ENCODE measurements at regions not wholly inside any gene's neighbourhood (a gene's known extent, or its start where the extent isn't known, plus 50 kb on each side); places are given as distances from the start of the nearest gene placed in this dataset.
A peak's percentile ranks its signal among the peaks of the same experiment; 100 is the strongest.
"Not testable (repeated sequence)": the region's sequence is repeated elsewhere in the genome, so short reads cannot be mapped to it uniquely, and the experiment has no call there.

DNA sequence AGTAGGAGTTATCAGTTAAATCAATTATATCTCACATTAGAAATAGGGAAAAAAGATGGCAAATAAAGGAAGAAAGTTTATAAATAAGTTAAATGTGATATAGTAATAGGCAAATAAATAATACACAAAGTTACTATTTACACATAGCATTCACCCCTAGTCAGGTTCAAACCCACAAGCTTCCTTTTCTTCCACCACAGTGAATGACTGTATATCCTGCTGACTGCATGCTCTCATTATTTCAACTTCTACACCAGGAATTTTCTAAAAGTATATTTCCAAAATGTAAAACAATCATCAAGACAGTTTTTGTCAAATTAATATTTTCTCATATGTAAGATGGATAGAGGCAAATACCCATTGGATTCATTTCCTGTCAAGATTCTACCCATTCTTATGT lies 548.6 kb upstream of the SLITRK5 start:
- DNase-seq: peak; percentile 42

- peak; percentile 100 for DNase-seq
Observed at GRCh38 chr13:87123987-87124784, 547.0 kb upstream of the SLITRK5 start.

DNA sequence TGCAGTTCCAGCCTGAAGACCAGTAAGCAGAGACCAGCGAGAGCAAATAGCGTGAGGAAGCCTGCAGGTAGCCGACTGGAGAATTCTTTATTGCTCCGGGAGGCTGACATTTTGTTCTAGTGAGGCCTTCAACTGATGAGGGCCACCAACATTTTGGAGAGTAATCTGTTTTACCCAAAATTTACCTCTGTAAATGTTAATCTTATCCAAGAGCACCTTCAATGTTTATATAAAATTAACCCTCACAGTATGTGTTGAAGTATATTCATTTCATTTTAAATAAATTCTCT lies 546.4 kb upstream of the SLITRK5 start:
- DNase-seq: no peak

GRCh38 chr13:87128036-87128435 lies 543.1 kb upstream of the SLITRK5 start:
- peak; percentile 33 for DNase-seq

GRCh38 chr13:87128491-87128890 lies 542.7 kb upstream of the SLITRK5 start:
- no peak for DNase-seq

GRCh38 chr13:87129602-87130300 lies 541.4 kb upstream of the SLITRK5 start:
- DNase-seq: peak; percentile 48

GRCh38 chr13:87130423-87130822 lies 540.7 kb upstream of the SLITRK5 start:
- no peak for DNase-seq

- no peak for DNase-seq
Observed at GRCh38 chr13:87131611-87132010, 539.6 kb upstream of the SLITRK5 start.

DNA sequence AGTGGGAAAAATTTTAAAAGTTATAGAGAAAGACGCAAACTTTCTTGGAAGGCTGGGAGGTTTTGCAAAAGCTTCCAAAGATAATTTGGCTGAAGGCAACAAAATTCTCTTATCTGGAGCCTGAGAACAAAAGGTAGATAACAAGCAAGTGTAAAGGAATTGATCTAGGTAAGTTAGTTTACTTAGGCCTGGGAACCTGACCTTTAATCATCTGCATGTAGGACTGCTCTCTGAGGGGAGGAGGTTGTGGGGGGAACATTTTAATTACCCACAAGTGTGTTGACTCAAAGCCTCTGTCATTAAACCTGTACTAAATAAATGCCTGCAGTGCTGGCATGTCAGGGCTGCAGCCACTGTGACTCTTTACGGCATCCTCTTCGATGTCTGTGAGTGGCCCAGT lies 532.3 kb upstream of the SLITRK5 start:
- DNase-seq: no peak

DNA sequence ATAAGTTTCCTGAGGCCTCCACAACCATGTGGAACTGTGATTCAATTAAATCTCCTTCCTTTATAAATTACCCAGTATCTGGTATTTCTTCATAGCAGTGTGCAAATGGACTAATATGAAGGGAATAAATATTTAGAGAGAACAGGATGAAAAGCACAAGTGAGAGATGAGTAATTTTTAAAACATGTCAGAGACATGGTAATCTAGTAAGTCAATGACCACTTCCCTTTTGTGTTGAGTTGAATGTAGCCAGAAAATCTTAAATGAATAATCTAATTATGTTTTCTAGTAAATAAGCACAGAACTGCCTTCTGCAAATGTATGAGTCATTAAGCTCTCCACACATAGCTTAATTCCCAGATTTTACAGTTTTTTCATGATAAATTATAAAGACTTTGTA lies 524.1 kb upstream of the SLITRK5 start:
- DNase-seq: no peak

DNA sequence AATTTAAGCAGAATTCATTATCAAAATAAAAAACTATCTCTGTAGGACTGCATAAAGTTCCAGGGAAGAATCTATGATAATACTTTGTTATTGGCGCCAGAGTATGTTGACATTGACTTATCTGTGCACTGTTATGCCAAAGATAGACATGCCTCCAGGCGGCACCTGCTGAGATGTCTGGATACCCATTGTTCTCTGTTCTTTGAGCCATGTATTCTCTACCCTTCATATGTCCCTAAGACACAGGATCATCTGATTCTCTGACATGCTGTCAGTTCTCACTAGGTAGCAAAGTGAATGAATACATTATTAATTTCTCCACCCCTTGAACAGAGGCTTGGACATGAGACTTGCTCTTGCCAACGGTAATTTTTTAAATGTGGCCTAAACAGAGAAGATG lies 517.8 kb upstream of the SLITRK5 start:
- DNase-seq: no peak

GRCh38 chr13:87166348-87166747 lies 504.8 kb upstream of the SLITRK5 start:
- DNase-seq: no peak

DNA sequence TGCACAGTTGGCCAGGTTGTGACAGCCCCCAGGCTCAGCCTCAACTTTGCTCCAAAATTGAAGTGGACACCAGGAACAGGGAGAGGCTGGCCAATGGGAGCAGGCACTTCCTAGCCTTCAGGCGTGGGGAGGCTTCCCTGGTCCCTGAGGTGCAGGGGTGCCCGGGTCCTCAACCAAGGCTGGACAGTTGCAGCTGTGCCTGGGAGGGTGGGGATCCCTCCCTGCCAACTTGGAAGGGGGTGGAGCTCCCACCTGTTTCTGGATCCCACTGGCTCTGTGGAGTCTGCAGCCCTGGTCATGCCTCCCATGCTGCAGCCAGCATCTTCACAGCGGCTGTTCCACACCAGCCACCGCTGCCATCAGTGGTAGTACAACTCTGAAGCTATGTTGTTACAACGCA lies 502.8 kb upstream of the SLITRK5 start:
- DNase-seq: no peak

DNA sequence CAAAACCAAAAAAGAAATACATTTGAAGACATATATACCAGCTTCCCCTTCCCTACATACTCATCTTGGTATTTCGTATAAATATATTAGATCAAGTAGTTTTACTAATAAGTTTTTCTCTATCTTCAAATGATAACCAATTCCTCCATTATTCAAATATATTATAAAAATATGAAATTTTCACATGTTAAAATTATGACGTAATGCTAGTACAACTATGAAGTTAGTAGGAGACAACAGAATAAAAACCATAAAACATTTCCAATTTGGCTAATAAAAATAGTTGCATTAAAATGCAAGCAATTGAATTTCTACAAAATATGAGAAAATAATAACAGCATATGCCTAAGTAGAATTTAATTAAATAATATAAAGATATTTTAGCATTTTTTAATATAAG lies 501.8 kb upstream of the SLITRK5 start:
- DNase-seq: no peak

- no peak for DNase-seq
Observed at GRCh38 chr13:87172166-87172835, 498.9 kb upstream of the SLITRK5 start.

GRCh38 chr13:87185138-87185537 lies 486.0 kb upstream of the SLITRK5 start:
- DNase-seq: not testable (repeated sequence)

DNA sequence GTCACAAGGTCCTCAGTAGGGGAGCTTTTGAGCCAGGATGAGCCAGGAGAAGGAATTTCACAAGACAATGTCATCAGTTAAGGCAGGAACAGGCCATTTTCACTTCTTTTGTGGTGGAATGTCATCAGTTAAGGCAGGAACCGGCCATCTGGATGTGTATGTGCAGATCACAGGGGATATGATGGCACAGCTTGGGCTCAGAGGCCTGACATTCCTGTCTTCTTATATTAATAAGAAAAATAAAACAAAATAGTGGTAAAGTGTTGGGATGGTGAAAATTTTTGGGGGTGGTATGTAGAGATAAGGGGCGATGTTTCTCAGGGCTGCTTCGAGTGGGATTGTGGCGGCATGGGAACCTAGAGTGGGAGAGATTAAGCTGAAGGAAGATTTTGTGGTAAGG lies 484.5 kb upstream of the SLITRK5 start:
- DNase-seq: not testable (repeated sequence)

GRCh38 chr13:87191485-87191884 lies 479.7 kb upstream of the SLITRK5 start:
- DNase-seq: not testable (repeated sequence)

DNA sequence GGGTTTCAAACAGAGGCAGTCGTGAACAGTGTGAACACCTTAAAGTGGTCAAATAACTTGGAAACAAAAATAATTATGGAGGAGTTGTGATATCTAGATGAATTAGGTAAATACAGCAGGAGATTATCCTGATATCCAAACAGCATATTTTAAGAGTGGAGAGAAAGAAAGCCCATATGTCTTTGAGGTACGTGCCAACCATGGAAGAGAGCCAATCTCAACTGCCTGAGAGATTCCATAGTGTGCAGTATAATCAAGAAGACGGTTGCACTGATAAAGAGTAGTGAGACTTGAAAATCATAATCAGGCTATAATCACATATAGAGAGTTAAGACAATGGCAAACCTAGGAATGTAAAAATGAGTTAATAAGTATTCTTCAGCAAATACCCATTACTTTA lies 472.8 kb upstream of the SLITRK5 start:
- DNase-seq: no peak

GRCh38 chr13:87206708-87207107 lies 464.5 kb upstream of the SLITRK5 start:
- no peak for DNase-seq

DNA sequence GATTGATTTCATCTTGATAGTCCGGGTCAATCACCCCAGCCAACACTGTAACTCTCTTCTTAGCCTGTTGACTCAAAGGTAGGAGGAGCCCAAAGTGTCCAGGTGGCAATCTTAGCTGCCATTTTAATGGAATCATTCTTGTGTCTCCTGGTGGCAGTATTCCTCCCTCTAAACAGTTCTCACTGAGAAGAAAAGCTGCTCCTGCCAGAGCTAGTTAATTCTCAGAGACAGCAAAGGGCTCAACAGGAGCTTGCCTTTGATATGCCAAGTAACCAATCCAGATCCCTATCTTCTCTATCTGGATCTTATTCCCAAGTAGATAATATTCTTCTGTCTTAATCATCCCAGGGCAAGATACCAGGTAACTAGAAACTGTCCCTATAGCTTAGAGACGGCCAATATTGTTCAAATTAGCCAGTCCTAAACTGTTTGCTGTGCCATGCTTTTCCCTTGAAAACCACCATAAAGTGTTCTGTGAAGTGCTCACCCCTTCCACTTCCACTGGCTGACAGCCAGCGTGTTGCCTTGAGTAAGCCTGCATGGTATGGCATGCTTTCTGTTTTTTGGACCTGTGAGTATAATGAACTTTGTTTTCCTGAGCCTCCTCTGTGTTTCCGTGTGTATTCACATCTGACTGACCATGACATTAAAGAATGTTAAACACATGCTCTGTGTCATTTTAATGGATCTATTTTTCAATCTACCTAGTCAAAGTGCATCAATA lies 463.7 kb upstream of the SLITRK5 start:
- no peak for DNase-seq

GRCh38 chr13:87208636-87209035 lies 462.5 kb upstream of the SLITRK5 start:
- DNase-seq: no peak

DNA sequence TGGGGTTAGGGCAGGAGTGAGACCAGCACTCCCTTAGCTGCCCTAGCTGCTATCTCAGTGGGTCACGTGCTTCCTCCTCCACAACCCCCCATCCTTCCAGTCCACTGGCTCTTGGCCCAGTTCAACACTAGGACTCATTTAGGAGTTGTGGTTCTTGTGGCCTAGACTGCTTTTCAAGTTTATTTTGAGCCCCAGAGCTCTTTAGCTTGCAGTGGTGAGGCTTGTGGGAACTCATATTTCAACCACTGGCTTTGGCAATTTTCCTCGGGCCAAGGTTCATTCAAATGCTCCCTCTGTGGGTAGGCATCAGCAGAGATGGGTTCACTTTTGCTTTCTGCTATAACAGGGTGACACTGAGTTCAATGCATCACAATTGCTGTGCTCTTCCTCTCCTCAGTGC lies 436.2 kb upstream of the SLITRK5 start:
- DNase-seq: peak; percentile 39

- no peak for DNase-seq
Observed at GRCh38 chr13:87235621-87236020, 435.6 kb upstream of the SLITRK5 start.
